KMS-11 (cell line): ENCODE measurements at regions not wholly inside any gene's neighbourhood (a gene's known extent, or its start where the extent isn't known, plus 50 kb on each side); places are given as distances from the start of the nearest gene placed in this dataset.

Experiments used
- H2AFZ ChIP-seq: fragments of 200-600 bp; sonication (generic); 2 replicates; pipeline ENCODE4 v1.6.1; 2016; ENCODE audit warnings: antibody characterized with exemption, mixed run types, low read depth
- H3K27ac ChIP-seq: fragments of 200-600 bp; sonication (generic); 2 replicates; pipeline ENCODE4 v1.6.1; 2016; ENCODE audit warnings: mild to moderate bottlenecking, mixed run types
- H3K27me3 ChIP-seq: fragments of 200-600 bp; sonication (generic); 2 replicates; pipeline ENCODE4 v1.6.1; 2017; ENCODE audit warnings: mild to moderate bottlenecking, low read depth, mixed run types, moderate library complexity; ENCODE audit not compliant: insufficient read depth
- H3K36me3 ChIP-seq: fragments of 200-600 bp; sonication (generic); 2 replicates; pipeline ENCODE4 v1.6.1; 2017; ENCODE audit warnings: mild to moderate bottlenecking, mixed run types; ENCODE audit not compliant: insufficient read depth
- H3K4me1 ChIP-seq: fragments of 200-600 bp; sonication (generic); 2 replicates; pipeline ENCODE4 v1.6.1; 2016; ENCODE audit warnings: mild to moderate bottlenecking, low read depth, mixed run types; ENCODE audit not compliant: poor library complexity, severe bottlenecking
- H3K4me2 ChIP-seq: fragments of 200-600 bp; sonication (generic); 2 replicates; pipeline ENCODE4 v1.7.0; 2016; ENCODE audit warnings: mild to moderate bottlenecking, mixed run types
- H3K4me3 ChIP-seq: fragments of 200-600 bp; sonication (generic); IDR thresholded peaks from 2 replicates; pipeline ENCODE4 v1.6.1; 2017; ENCODE audit warnings: low read depth, low read length, mixed read lengths; ENCODE audit not compliant: insufficient read depth
- H3K79me2 ChIP-seq: fragments of 200-600 bp; sonication (generic); 2 replicates; pipeline ENCODE4 v1.6.1; 2016; ENCODE audit warnings: low read depth, mixed run types; ENCODE audit not compliant: insufficient read depth
- H3K9ac ChIP-seq: fragments of 200-600 bp; sonication (generic); 2 replicates; pipeline ENCODE4 v1.6.1; 2016; ENCODE audit warnings: mild to moderate bottlenecking, mixed run types
- H4K20me1 ChIP-seq: fragments of 200-600 bp; sonication (generic); 2 replicates; pipeline ENCODE4 v1.6.1; 2016; ENCODE audit warnings: mild to moderate bottlenecking, mixed run types; ENCODE audit not compliant: insufficient read depth
- CTCF ChIP-seq: fragments of 200-600 bp; sonication (generic); conservative IDR thresholded peaks from 2 replicates; pipeline ENCODE4 v1.6.1; 2017; ENCODE audit warnings: low read depth, mild to moderate bottlenecking, antibody characterized with exemption, low read length, moderate library complexity, mixed read lengths

DNA sequence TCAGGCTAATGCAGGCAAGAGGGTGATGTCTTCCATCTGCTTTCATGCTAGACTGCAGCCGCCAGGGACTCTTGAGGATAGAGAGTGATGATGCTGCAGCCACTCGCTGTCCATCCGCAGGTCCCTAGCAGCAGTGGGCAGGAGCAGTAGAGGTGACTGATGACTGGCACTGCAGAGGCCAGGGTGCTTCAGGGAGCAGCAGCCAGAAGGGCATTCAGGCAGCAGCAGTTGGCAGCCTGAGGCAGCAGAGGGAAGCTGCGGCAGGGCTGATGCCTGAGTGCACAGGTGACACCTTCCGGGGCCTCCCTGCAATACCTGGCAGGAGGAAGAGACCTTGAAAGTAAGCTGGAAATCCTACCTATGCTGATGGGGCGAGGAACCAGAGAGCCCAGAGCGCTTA lies 214.2 kb downstream of the ICOS start:
- Histone ChIP-seq H3K27me3 (no peaks in the 10 kb centered on the region), H3K4me2 (no peak overlapping the region), H2AFZ (no peak overlapping the region), H3K4me1 (no peaks in the 10 kb centered on the region), H3K27ac (no peak overlapping the region), H3K4me3 (no peak overlapping the region), H4K20me1 (no peaks in the 10 kb centered on the region), H3K9ac (no peak overlapping the region), H3K36me3 (no peaks in the 10 kb centered on the region), H3K79me2 (no peaks in the 10 kb centered on the region)
- no peak for TF ChIP-seq CTCF

- Histone ChIP-seq H3K27ac (no peak overlapping the region), H4K20me1 (no peaks in the 10 kb centered on the region), H2AFZ (no peak overlapping the region), H3K36me3 (no peaks in the 10 kb centered on the region), H3K27me3 (no peaks in the 10 kb centered on the region), H3K9ac (no peak overlapping the region), H3K4me3 (no peak overlapping the region), H3K4me2 (no peak overlapping the region), H3K79me2 (no peaks in the 10 kb centered on the region), H3K4me1 (no peaks in the 10 kb centered on the region)
- TF ChIP-seq CTCF, result no peak
Measured at GRCh38 chr2:204152616-204153015, 216.1 kb downstream of the ICOS start.

DNA sequence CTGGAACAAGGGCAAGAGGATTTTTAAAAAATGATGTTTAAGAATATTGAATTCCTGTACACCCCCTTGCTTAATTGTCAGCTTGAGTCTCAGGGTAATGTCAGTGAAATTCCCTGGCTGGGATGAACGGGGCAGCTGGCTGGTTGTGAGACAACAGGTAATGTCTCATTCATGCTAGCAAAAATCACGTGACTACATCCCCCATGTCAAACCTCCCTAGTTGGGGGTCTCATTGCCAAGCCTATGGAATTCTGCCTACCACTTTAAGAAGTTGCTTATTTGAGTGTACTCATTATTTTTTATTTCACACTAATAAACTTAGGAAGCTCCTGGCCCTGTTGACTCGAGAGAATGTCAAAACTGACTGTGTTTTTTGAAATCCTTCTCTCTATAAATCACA lies 218.3 kb downstream of the ICOS start:
- H2AFZ ChIP-seq, result no peak overlapping the region
- H3K9ac ChIP-seq, result no peak overlapping the region
- no peak overlapping the region for H3K27ac ChIP-seq
- H3K4me3 ChIP-seq, result no peak overlapping the region
- H3K36me3 ChIP-seq, result no peaks in the 10 kb centered on the region
- no peaks in the 10 kb centered on the region for H4K20me1 ChIP-seq
- no peak overlapping the region for H3K4me2 ChIP-seq
- no peak for TF ChIP-seq CTCF
- H3K79me2 ChIP-seq, result no peaks in the 10 kb centered on the region
- no peaks in the 10 kb centered on the region for H3K4me1 ChIP-seq
- H3K27me3 ChIP-seq, result no peaks in the 10 kb centered on the region

DNA sequence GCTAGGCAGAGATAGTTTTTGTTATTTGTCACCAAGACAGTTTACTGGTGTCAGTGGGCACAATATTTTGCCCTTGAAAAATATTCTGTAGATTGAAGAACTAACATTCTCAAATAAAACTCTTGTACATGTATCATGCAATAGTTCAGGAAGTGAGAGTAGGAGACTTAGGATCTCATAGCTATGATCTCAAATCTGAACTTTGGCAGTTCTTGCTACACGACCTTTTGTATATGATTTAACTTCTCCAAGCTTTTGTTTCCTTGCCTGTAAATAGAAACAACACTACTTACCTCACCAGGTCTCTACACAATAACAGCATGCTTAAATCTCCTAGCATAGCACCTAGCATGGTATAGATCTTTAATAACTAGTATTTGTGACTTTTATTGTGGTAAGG lies 219.9 kb downstream of the ICOS start:
- Histone ChIP-seq H3K27me3 (no peaks in the 10 kb centered on the region), H3K9ac (no peak overlapping the region), H3K4me3 (no peak overlapping the region), H3K79me2 (no peaks in the 10 kb centered on the region), H2AFZ (no peak overlapping the region), H4K20me1 (no peaks in the 10 kb centered on the region), H3K27ac (no peak overlapping the region), H3K4me1 (no peaks in the 10 kb centered on the region), H3K4me2 (no peak overlapping the region), H3K36me3 (no peaks in the 10 kb centered on the region)
- no peak for TF ChIP-seq CTCF

DNA sequence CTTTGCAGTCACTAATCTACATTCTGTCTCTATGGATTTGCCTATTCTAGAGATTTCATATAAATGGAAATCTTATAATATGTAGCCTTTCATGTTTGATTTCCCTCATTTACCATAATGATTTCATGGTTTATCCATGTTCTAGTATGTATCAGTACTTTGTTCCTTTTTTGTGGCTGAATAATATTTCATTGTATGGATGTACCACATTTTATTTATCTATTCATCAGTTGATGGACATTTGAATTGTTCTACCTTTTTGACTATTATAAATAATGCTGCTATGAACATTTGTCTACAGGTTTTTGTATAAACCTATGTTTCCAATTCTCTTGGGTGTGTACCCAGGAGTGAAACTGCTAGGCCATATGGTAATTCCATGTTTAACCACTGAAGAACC lies 221.1 kb downstream of the ICOS start:
- Histone ChIP-seq H3K9ac (no peak overlapping the region), H3K4me2 (no peak overlapping the region), H3K79me2 (no peaks in the 10 kb centered on the region), H3K27ac (no peak overlapping the region), H3K27me3 (no peaks in the 10 kb centered on the region), H4K20me1 (no peaks in the 10 kb centered on the region), H3K36me3 (no peaks in the 10 kb centered on the region), H2AFZ (no peak overlapping the region), H3K4me1 (no peaks in the 10 kb centered on the region), H3K4me3 (no peak overlapping the region)
- TF ChIP-seq CTCF, result no peak
